ENCODE measurements at regions not wholly inside any gene's neighbourhood (a gene's known extent, or its start where the extent isn't known, plus 50 kb on each side); places are given as distances from the start of the nearest gene placed in this dataset.
A peak's percentile ranks its signal among the peaks of the same experiment; 100 is the strongest.

- Histone ChIP-seq H3K4me1 (ENCODE audit: low read depth) (peaks cover 10% of the 10 kb centered on the region), H3K27ac (no peak overlapping the region), H3K9me3 (ENCODE audit: low read depth) (no peaks in the 10 kb centered on the region), H3K27me3 (no peaks in the 10 kb centered on the region), H3K36me3 (no peaks in the 10 kb centered on the region), H3K4me3 (no peak overlapping the region)
- DNase-seq (ENCODE audit: low read depth in 1 of 2, low spot score in 1 of 2) = no peak
- TF ChIP-seq CTCF (IDR thresholded peaks at IDR 0.05; ENCODE audit: low read depth, low read length) = no peak
Measured at GRCh38 chr2:163353551-163353950, 382.3 kb downstream of the FIGN start.

GRCh38 chr2:163351966-163352365, 383.8 kb downstream of the FIGN start:
- Histone ChIP-seq H3K4me1 (ENCODE audit: low read depth) (peaks cover 22% of the 10 kb centered on the region), H3K4me3 (no peak overlapping the region), H3K27me3 (no peaks in the 10 kb centered on the region), H3K36me3 (no peaks in the 10 kb centered on the region), H3K9me3 (ENCODE audit: low read depth) (no peaks in the 10 kb centered on the region), H3K27ac (no peak overlapping the region)
- no peak for DNase-seq (ENCODE audit: low read depth in 1 of 2, low spot score in 1 of 2)
- no peak for TF ChIP-seq CTCF (IDR thresholded peaks at IDR 0.05; ENCODE audit: low read depth, low read length)

GRCh38 chr2:163351143-163351542, 384.7 kb downstream of the FIGN start:
- no peak overlapping the region for H3K27ac ChIP-seq
- H3K4me1 ChIP-seq (ENCODE audit: low read depth) = peaks cover 29% of the 10 kb centered on the region
- TF ChIP-seq CTCF (IDR thresholded peaks at IDR 0.05; ENCODE audit: low read depth, low read length) = no peak
- no peaks in the 10 kb centered on the region for H3K9me3 ChIP-seq (ENCODE audit: low read depth)
- H3K4me3 ChIP-seq = no peak overlapping the region
- no peaks in the 10 kb centered on the region for H3K27me3 ChIP-seq
- no peak for DNase-seq (ENCODE audit: low read depth in 1 of 2, low spot score in 1 of 2)
- H3K36me3 ChIP-seq = no peaks in the 10 kb centered on the region

GRCh38 chr2:163348857-163349380, 386.9 kb downstream of the FIGN start:
- peak; percentile 36 to 84 for DNase-seq (ENCODE audit: low read depth in 1 of 2, low spot score in 1 of 2)
- Histone ChIP-seq H3K4me1 (ENCODE audit: low read depth) (peaks cover 41% of the 10 kb centered on the region), H3K4me3 (no peak overlapping the region), H3K27ac (peak overlapping the region; percentile 97), H3K36me3 (no peaks in the 10 kb centered on the region), H3K27me3 (no peaks in the 10 kb centered on the region), H3K9me3 (ENCODE audit: low read depth) (no peaks in the 10 kb centered on the region)
- no peak for TF ChIP-seq CTCF (IDR thresholded peaks at IDR 0.05; ENCODE audit: low read depth, low read length)

- H3K4me3 ChIP-seq = no peak overlapping the region
- H3K27me3 ChIP-seq = no peaks in the 10 kb centered on the region
- TF ChIP-seq CTCF (IDR thresholded peaks at IDR 0.05; ENCODE audit: low read depth, low read length) = no peak
- H3K9me3 ChIP-seq (ENCODE audit: low read depth) = no peaks in the 10 kb centered on the region
- peak; percentile 90 to 95 for DNase-seq (ENCODE audit: low read depth in 1 of 2, low spot score in 1 of 2)
- peak overlapping the region; percentile 97 for H3K27ac ChIP-seq
- peaks cover 41% of the 10 kb centered on the region for H3K4me1 ChIP-seq (ENCODE audit: low read depth)
- no peaks in the 10 kb centered on the region for H3K36me3 ChIP-seq
Measured at GRCh38 chr2:163347982-163348856, 387.6 kb downstream of the FIGN start.

Data from cardiac muscle cell (in vitro differentiated cells and primary cell).